H9 (cell line): ENCODE measurements at regions not wholly inside any gene's neighbourhood (a gene's known extent, or its start where the extent isn't known, plus 50 kb on each side); places are given as distances from the start of the nearest gene placed in this dataset.

Experiments
- DNase-seq: peaks from one replicate; pipeline ENCODE4 v3.0.0-alpha.2; 2017
- H2AFZ ChIP-seq: one replicate; pipeline ENCODE4 v1.6.1; 2013; ENCODE audit warnings: mild to moderate bottlenecking, low read length, control low read depth, moderate library complexity
- H2AK5ac ChIP-seq: 2 replicates; pipeline ENCODE4 v1.6.1; 2013; ENCODE audit warnings: low read length, control low read depth, mixed read lengths; ENCODE audit not compliant: insufficient read length
- H2BK120ac ChIP-seq: one replicate; pipeline ENCODE4 v1.6.1; 2013; ENCODE audit warnings: low read depth, mild to moderate bottlenecking, low read length, control low read depth, inconsistent platforms; ENCODE audit not compliant: poor library complexity, severe bottlenecking
- H2BK12ac ChIP-seq: 2 replicates; pipeline ENCODE4 v1.6.1; 2013; ENCODE audit warnings: low read length, control low read depth, mixed read lengths, low read depth; ENCODE audit not compliant: insufficient read length
- H2BK15ac ChIP-seq: 2 replicates; pipeline ENCODE4 v1.6.1; 2013; ENCODE audit warnings: low read depth, low read length, control low read depth
- H2BK20ac ChIP-seq: one replicate; pipeline ENCODE4 v1.6.1; 2013; ENCODE audit warnings: low read depth, mild to moderate bottlenecking, low read length, control low read depth, inconsistent platforms; ENCODE audit not compliant: poor library complexity, severe bottlenecking
- H2BK5ac ChIP-seq: 2 replicates; pipeline ENCODE4 v1.6.1; 2013; ENCODE audit warnings: low read length, control low read depth, mixed read lengths; ENCODE audit not compliant: insufficient read length
- H3K14ac ChIP-seq: 2 replicates; pipeline ENCODE4 v1.6.1; 2013; ENCODE audit warnings: low read length, control low read depth; ENCODE audit not compliant: insufficient read depth
- H3K18ac ChIP-seq: 2 replicates; pipeline ENCODE4 v1.6.1; 2013; ENCODE audit warnings: low read depth, mild to moderate bottlenecking, mixed read lengths, low read length, control low read depth; ENCODE audit not compliant: insufficient read length
- H3K23ac ChIP-seq: 2 replicates; pipeline ENCODE4 v1.6.1; 2013; ENCODE audit warnings: low read length, control low read depth, mixed read lengths, low read depth; ENCODE audit not compliant: insufficient read length
- H3K23me2 ChIP-seq: 2 replicates; pipeline ENCODE4 v1.6.1; 2013; ENCODE audit warnings: low read depth, mild to moderate bottlenecking, mixed read lengths, low read length, control low read depth; ENCODE audit not compliant: insufficient read length, poor library complexity, severe bottlenecking
- H3K27ac ChIP-seq: 2 replicates; pipeline ENCODE4 v1.5.1; 2013; ENCODE audit warnings: low read length, control low read depth, mixed read lengths, low read depth; ENCODE audit not compliant: insufficient read length
- H3K27me3 ChIP-seq: 2 replicates; pipeline ENCODE4 v1.6.1; 2013; ENCODE audit warnings: low read length, control low read depth, inconsistent platforms; ENCODE audit not compliant: insufficient read depth
- H3K4ac ChIP-seq: 2 replicates; pipeline ENCODE4 v1.6.1; 2013; ENCODE audit warnings: low read depth, mild to moderate bottlenecking, control low read depth, inconsistent platforms, low read length, moderate library complexity
- H3K4me1 ChIP-seq: 2 replicates; pipeline ENCODE4 v1.6.1; 2013; ENCODE audit warnings: low read length, control low read depth, inconsistent platforms; ENCODE audit not compliant: insufficient read depth
- H3K4me2 ChIP-seq: 2 replicates; pipeline ENCODE4 v1.6.1; 2013; ENCODE audit warnings: low read length, control low read depth, mixed read lengths; ENCODE audit not compliant: insufficient read length, insufficient read depth
- H3K56ac ChIP-seq: 2 replicates; pipeline ENCODE4 v1.6.1; 2013; ENCODE audit warnings: low read depth, mild to moderate bottlenecking, mixed read lengths, low read length, control low read depth; ENCODE audit not compliant: insufficient read length
- H3K79me1 ChIP-seq: 2 replicates; pipeline ENCODE4 v1.6.1; 2013; ENCODE audit warnings: low read depth, mild to moderate bottlenecking, moderate library complexity, low read length, control low read depth, inconsistent platforms; ENCODE audit not compliant: insufficient read depth, poor library complexity, severe bottlenecking
- H3K79me2 ChIP-seq: 2 replicates; pipeline ENCODE4 v1.6.1; 2013; ENCODE audit warnings: low read length, control low read depth, inconsistent platforms; ENCODE audit not compliant: insufficient read depth
- H3K9ac ChIP-seq: 2 replicates; pipeline ENCODE4 v1.6.1; 2013; ENCODE audit warnings: low read length, control low read depth, mixed read lengths; ENCODE audit not compliant: insufficient read length; ENCODE audit errors: extremely low read depth
- H3K9me3 ChIP-seq: one replicate; pipeline ENCODE4 v1.6.1; 2013; ENCODE audit warnings: low read depth, low read length, inconsistent platforms; ENCODE audit not compliant: control insufficient read depth
- H3T11ph ChIP-seq: one replicate; pipeline ENCODE4 v1.6.1; 2013; ENCODE audit warnings: mild to moderate bottlenecking, low read length, control low read depth, inconsistent platforms
- H4K20me1 ChIP-seq: one replicate; pipeline ENCODE4 v1.6.1; 2013; ENCODE audit not compliant: control insufficient read depth, insufficient read length, insufficient read depth
- H4K5ac ChIP-seq: 2 replicates; pipeline ENCODE4 v1.6.1; 2013; ENCODE audit warnings: low read depth, mild to moderate bottlenecking, mixed read lengths, low read length, control low read depth; ENCODE audit not compliant: insufficient read length
- H4K8ac ChIP-seq: replicated peaks from 2 replicates; pipeline ENCODE4 v1.6.1; 2013; ENCODE audit warnings: low read length, control low read depth, mixed read lengths, low read depth; ENCODE audit not compliant: insufficient read length
- H4K91ac ChIP-seq: 2 replicates; pipeline ENCODE4 v1.6.1; 2013; ENCODE audit warnings: low read depth, mild to moderate bottlenecking, moderate library complexity, mixed read lengths, low read length, control low read depth; ENCODE audit not compliant: insufficient read length
- H3K27ac Mint-ChIP-seq, 3 experiments: 2 replicates in 2 of 3; 3 replicates in 1 of 3; pipeline ENCODE4 v1.8.0; 2020 to 2021; ENCODE audit warnings: mixed read lengths in 3 of 3, mild to moderate bottlenecking in 1 of 3, moderate library complexity in 1 of 3
- H3K27me3 Mint-ChIP-seq: 2 replicates; pipeline ENCODE4 v1.8.0; 2021; ENCODE audit warnings: low read depth, mild to moderate bottlenecking, moderate library complexity, mixed read lengths
- H3K36me3 Mint-ChIP-seq, 3 experiments: 2 replicates in 2 of 3; 3 replicates in 1 of 3; pipeline ENCODE4 v1.8.0; 2020 to 2021; ENCODE audit warnings: low read depth in 3 of 3, mixed read lengths in 3 of 3; ENCODE audit not compliant: insufficient read depth in 1 of 3
- H3K4me1 Mint-ChIP-seq, 2 experiments: 2 replicates each; pipeline ENCODE4 v1.8.0; 2020; ENCODE audit warnings: mixed read lengths in 2 of 2
- H3K4me3 Mint-ChIP-seq, 2 experiments: 2 replicates in 1 of 2; 3 replicates in 1 of 2; pipeline ENCODE4 v1.8.0; 2020 to 2021; ENCODE audit warnings: mild to moderate bottlenecking in 2 of 2, mixed read lengths in 2 of 2, moderate library complexity in 1 of 2
- H3K9me3 Mint-ChIP-seq, 2 experiments: 2 replicates in 1 of 2; 3 replicates in 1 of 2; pipeline ENCODE4 v1.8.0; 2020; ENCODE audit warnings: mild to moderate bottlenecking in 2 of 2, mixed read lengths in 2 of 2, moderate library complexity in 1 of 2
- CTCF ChIP-seq: fragments of 200-600 bp; sonication (generic); conservative IDR thresholded peaks from 3 replicates; pipeline ENCODE4 v1.8.0; 2021; ENCODE audit warnings: antibody characterized with exemption, mild to moderate bottlenecking

GRCh38 chr7:84720456-84721097 is 466.3 kb downstream of the SEMA3D start:
- H3K14ac ChIP-seq = no peak overlapping the region
- Mint-ChIP-seq H3K4me1 (no peaks in the 10 kb centered on the region), H3K4me3 (no peak overlapping the region), H3K9me3 (no peaks in the 10 kb centered on the region; a peak in 1 of 5 replicates), H3K27me3 (no peaks in the 10 kb centered on the region), H3K27ac (no peak overlapping the region), H3K36me3 (peaks cover 0 to 7% (median 0%) of the 10 kb centered on the region in 3 experiments; a peak in 1 of 7 replicates)
- H2BK20ac ChIP-seq = no peak overlapping the region
- H4K8ac ChIP-seq = no peak overlapping the region
- no peak overlapping the region for H2AFZ ChIP-seq
- no peak for TF ChIP-seq CTCF
- H3K4me1 ChIP-seq = no peaks in the 10 kb centered on the region
- no peak overlapping the region for H3T11ph ChIP-seq
- H4K91ac ChIP-seq = no peak overlapping the region
- DNase-seq = no peak
- no peak overlapping the region for H2BK120ac ChIP-seq
- no peak overlapping the region for H3K4ac ChIP-seq
- H2BK12ac ChIP-seq = no peak overlapping the region
- H3K27ac ChIP-seq = no peak overlapping the region
- no peaks in the 10 kb centered on the region for H3K23me2 ChIP-seq
- H3K18ac ChIP-seq = no peak overlapping the region
- no peak overlapping the region for H3K4me2 ChIP-seq
- no peaks in the 10 kb centered on the region for H3K9me3 ChIP-seq
- no peaks in the 10 kb centered on the region for H3K79me1 ChIP-seq
- H3K56ac ChIP-seq = no peak overlapping the region
- H2BK5ac ChIP-seq = no peak overlapping the region
- H2BK15ac ChIP-seq = no peak overlapping the region
- no peaks in the 10 kb centered on the region for H4K20me1 ChIP-seq
- no peak overlapping the region for H3K23ac ChIP-seq
- no peak overlapping the region for H2AK5ac ChIP-seq
- no peak overlapping the region for H3K9ac ChIP-seq
- no peaks in the 10 kb centered on the region for H3K79me2 ChIP-seq
- H4K5ac ChIP-seq = no peak overlapping the region
- H3K27me3 ChIP-seq = no peaks in the 10 kb centered on the region
